ENCODE measurements at regions not wholly inside any gene's neighbourhood (a gene's known extent, or its start where the extent isn't known, plus 50 kb on each side); places are given as distances from the start of the nearest gene placed in this dataset.

DNA sequence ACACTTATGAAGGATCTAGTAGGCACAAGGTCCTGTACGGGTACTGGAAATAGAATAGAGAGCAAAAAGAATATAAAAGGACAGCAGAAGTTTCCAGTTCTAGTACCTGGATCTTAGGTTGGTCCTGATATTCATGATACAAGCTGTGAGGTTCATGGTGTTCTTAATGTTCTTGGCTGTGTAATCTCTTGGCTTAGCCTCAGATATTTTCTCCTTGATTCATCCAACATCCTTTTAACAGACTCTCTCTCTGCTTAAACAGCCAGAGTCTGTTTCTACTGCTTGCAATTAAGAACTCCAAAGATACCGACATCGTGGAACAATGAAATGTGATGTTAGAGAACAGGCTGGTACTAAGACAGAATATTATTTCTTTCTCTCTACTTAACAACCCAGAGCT is 49.9 kb downstream of the CNTN3 start:
- no peak for DNase-seq (ENCODE audit: low read depth)

DNA sequence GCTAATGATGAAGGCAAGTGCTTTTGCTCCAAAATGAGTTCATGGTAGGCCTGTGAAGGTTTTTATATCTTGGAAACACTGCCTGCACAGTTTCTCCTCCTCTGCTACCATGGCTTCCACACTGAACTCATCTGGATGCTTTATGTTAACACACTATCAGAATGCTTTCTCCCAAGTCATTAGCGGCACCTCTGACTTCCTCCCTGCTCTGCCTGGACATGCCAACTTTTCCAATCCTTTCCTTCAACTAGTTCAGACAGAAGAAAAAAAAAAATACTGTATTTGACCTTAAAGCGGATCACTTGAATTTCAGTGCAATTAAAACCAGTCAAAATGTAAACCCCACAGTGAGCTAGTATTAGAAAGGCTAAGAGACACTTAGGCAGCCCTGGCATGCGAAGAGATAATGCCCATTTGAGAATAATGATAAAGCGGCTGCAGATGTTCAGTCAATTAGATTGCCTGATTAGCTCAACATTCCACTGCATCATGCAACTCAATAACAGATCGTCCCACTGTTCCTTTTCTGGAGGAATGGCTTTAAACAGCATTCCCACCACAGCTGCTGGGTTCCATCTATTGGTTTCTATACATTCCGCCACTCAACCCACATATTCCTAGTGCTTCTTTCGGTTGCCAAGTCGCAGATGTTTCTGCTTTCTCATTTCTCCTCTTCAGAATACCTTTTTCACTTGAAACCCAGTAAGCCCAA is 51.7 kb downstream of the CNTN3 start:
- no peak for DNase-seq (ENCODE audit: low read depth)

DNA sequence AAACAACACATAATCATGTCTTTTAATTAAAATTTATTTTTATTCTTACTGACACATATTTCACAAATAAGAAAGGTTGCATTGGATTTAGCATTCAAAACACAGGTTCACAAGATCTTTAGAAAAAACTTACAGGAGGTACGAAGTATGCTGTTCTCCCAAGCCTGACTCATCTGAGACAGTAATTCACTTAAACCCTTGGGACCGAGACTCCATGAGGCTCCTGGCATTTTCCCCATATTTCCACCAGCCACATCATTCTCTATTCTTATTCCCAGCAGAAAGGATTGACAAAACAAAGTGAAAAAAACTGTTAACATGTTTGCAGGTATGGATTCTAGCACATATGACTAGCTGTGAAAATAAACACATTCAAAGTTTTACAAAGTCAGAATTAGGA is 52.6 kb downstream of the CNTN3 start:
- no peak for DNase-seq (ENCODE audit: low read depth)

DNA sequence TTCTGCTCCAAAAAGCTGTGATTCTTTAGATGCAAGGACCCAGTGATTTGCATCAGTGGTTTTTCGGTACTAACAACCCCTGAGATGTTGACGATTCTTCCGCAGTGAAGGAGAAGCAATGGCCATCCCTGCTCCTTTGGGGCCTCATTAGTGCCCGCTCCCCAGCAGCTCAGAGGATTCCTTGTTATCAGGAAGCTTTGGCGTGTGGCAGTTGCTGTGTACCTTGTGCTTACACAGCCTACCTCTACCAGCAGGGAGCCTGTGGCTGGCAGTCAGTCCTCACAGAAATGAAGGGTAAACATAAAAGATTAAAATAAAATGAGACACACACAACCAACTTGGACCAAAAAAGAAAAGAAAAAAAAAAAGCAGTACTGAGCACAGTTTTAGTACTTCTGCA is 55.2 kb downstream of the CNTN3 start:
- no peak for DNase-seq (ENCODE audit: low read depth)

DNA sequence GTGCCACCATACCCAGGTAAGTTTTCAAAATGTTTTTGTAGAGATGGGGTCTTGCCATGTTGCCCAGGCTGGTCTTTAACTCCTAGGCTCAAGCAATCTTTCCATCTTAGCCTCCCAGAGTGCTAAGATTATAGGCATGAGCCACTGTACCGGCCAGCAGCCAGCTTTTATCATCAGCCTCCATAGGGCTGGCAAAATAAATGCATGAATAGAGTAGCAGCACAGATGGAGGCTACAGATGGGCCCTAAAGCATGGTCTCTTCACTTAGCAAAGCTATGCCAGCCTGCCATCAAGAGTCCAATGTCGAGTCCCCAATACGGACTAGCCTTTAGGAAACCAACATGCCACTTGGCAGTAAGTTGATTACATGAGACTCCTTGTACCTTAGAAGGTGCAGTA is 63.8 kb downstream of the CNTN3 start:
- DNase-seq (ENCODE audit: low read depth): no peak

DNA sequence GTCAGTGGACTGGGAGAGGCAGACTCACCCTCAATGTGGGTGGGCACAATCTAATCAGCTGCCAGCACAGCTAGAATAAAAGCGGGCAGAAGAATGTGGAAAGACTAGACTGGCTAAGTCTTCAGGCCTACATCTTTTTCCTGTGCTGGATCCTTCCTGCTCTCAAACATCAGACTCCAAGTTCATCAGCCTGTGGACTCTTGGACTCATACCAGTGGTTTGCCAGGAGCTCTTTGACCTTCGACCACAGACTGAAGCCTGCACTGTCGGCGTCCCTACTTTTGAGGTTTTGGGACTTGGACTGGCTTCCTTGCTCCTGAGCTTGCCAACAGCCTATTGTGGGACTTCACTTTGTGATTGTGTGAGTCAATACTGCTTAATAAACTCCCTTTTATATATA is 68.0 kb downstream of the CNTN3 start:
- DNase-seq (ENCODE audit: low read depth): no peak

DNA sequence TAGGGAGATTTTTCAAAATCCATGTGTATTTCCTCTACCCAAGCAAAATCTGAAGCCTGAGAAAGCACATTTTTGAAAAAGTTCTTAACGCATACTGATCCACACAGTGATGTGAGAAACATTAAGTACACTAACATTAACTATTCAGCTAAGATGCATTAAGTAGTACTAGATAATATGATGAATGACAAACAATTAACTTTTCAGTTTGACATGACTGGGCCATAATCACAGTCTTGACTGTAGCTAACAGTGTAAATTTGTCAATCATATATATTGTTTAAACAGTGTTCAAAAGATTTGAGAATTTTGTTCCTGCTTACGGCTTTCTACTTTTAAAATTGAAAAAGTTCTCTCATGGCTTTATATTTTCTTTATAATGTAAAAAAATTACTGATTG is 72.0 kb downstream of the CNTN3 start:
- DNase-seq (ENCODE audit: low read depth): no peak

DNA sequence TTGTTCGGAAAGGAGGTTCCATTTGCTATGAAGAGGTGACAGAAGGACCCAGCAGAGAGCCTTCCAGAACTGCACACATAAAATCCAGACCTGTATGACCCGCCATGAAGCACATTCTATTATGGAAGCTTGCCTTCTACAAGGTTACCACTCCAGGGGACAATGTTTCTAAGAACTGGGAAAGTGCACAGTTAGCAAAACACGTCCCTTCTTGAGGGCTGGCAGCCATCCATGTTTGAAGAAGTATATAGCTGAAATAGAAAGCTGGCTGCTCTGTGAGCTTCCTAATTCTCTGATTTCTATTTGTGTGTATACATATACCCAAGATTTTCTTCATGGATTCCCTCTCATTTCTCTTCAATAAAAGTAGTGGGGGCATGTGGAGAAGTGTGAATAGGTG is 74.6 kb downstream of the CNTN3 start:
- DNase-seq (ENCODE audit: low read depth): peak; percentile 43

DNA sequence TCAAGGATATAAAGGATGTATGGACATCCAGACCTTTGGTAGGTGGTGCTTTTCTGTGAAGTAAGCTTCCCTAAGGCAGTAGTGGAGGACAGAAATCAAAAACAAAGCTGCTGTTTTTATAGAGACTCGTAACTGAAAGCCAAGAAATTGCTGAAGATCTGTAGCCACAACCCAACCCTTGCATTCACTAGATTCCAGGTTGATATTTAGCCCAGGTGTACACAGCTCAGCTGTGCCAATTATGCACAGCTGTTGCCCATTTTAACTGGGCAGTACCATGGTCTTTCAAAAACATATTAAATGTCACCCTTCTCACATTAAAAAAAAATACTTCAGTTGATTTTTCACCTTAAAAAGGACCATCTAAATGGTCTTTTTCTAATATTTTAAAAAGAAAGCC is 75.8 kb downstream of the CNTN3 start:
- no peak for DNase-seq (ENCODE audit: low read depth)

DNA sequence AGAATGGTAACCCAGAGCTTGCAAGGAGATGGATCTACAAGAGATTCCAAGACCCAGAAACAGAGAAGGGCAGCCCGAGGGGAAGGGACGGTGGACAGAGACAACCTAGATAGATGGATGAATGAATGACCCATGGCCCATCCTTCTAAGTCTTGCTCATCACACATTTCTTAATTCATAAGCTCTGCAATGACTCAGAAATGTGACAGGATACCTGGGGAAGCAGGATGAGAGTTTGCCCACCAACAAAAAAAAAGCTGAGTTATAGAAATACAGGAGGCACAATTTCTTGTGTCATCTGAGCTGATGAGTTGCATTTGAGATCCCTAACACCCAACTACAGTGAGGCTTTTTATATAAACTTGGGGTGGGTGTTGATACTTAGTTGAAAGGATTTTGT is 76.6 kb downstream of the CNTN3 start:
- no peak for DNase-seq (ENCODE audit: low read depth)

DNA sequence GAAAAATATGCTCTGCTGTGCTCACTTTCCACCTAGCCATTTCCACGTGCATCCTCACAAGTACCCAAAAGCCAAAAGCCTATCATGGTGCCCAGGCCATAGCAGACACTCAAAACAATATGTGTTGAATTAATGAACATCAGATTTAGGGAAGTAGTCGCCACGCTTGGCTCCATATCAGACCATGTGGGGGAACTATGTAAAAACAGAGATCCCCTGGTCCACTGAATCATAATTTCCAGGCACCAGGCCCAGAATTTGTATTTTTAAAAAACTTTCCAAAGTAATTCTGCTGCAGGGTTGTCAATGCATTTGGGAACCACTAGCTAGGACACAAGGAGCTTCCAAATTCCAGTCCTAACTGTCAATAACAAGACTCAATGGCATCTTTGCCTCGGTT is 77.3 kb downstream of the CNTN3 start:
- DNase-seq (ENCODE audit: low read depth): peak; percentile 82

DNA sequence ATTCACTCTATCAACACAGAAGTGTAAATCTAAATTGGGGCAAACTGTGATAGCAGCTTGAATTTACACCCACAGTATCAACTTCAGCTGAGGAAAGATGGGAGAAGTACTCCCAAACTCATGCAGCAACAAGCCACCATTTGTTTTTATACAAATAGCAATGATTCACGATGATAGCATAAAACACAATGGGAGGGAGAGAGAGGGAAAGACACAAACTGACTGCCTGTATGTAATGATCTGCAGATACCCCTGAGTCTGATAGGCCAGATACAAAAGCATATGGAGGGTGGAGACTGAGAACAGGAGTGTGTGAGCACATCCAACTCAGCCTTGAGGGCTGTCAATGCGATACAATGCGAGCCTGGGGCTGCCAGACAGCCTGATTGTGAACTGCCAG is 79.2 kb downstream of the CNTN3 start:
- no peak for DNase-seq (ENCODE audit: low read depth)

DNA sequence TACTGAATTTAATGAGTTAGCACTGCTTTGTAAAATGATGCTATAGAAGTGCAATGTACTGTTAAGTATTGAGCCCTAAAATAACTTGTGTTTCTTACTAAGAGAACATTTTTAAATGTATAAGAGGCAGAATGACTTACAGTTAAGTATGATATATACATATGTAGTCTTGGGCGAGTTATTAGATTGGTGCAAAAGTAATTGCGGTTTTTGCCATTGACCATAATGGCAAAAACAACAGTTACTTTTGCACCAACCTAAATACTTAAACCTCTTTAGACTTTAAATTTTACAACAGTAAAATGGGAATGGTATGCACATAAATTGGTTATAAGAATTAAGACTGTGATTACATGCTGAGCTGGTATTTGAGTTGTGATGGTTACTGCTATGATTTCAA is 79.8 kb downstream of the CNTN3 start:
- no peak for DNase-seq (ENCODE audit: low read depth)

DNA sequence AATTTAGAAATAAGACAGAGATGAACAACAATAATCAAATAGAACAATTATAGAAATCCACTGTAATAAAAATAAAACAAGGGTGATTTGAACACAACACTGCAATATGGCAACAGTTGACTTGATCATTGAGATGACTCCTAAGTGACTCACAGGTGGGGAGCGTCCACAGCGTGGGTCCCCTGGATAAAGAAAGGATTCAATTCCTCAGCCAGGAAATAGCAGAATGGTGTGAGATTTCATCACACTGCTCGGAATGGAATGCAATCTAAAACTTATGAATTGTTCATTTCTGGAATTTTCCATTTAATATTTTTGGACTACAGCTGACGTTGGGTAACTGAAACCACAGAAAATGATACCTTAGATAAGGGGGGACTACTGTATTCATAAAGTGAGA is 82.0 kb downstream of the CNTN3 start:
- no peak for DNase-seq (ENCODE audit: low read depth)

DNA sequence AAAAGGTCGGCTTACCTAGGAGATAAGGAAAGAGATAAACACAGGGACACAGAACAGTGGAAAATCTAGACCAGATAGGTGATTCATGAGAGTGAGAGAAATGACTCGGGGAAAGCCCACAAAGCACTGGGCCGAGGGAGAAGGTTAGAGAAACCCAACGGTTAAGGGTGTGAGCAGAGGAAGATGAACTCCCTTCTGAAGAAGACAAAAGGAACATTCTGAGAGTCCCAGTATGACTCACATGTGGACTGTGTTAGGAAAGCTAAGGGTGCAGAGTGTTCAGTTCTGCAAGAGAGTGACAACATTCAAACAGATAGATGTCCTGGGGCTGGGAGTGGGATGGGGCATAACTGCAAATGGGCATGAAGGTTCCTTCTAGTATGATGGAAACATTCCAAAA is 83.0 kb downstream of the CNTN3 start:
- DNase-seq (ENCODE audit: low read depth): no peak

DNA sequence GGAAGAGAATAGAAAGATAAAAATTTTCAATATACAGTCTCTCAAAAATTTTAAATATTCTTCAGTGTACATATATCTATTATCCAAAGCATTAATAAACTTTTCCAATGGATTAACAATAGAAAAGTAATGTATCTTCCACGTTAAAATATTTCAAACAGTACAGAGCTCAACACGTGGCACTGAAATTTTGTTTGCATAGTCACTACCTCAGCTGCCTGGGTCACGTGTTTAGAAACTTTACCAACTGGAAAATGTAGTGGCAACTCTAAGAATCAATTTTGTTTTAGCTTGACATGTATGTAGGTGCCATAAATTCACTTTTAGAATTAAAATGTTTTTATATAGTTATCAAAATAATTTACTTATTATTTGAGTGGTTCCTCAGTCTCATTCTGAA is 85.3 kb downstream of the CNTN3 start:
- DNase-seq (ENCODE audit: low read depth): no peak

DNA sequence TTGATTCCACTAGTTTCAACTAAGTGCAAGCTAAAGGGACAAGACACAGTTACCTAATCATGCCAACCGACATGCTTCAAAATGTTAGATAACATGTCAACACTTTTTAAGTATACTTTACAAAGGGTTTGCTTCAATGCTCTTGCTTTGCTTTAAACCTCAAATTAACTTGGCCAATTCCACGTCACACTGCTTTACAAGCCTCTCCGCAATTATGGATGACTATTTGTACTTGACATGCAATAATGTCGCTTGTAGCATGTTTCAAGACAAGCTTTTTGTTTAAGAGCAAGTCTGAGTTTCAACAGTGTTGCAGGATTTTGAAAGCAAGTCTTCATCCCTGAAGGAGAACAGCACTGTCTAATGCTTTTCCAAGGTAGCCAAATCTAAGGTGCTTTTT is 86.9 kb downstream of the CNTN3 start:
- DNase-seq (ENCODE audit: low read depth): no peak

DNA sequence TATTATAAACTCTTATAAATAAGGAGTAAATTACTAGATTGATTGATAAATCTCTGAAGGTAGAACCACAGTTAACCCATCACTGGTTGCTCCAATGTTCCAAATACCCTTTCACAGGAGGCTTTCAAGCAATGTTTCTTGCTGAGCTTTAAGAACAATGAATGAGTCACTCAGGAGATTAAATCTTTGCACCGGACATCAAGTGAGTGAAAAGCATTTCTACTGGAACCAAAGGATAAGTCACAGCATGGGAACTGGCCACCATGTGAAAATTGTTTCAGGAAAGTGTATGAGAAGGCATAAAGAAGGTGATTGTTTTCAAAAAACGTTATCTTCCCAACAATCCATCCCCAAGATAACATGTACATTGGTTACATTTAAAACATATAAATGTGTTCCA is 90.6 kb downstream of the CNTN3 start:
- no peak for DNase-seq (ENCODE audit: low read depth)

DNA sequence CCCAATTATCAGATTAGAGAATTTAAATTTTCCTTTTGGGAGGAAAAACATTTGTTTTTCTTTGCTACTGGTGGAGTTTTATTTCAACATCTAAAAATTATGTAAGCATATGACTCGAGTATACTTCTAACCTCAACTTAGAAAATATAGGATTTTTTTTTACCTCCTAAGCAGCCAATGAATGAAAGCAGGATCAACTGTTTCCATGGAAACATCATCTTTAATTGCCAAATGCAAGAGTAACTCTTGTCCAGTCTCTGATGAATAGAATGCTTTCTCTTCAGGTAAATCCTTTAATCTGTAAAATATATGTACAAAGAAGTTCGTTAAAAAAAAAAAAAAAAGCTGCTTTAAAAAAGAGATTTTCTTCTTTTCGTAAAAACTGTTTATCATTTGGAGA is 93.6 kb downstream of the CNTN3 start:
- DNase-seq (ENCODE audit: low read depth): no peak

DNA sequence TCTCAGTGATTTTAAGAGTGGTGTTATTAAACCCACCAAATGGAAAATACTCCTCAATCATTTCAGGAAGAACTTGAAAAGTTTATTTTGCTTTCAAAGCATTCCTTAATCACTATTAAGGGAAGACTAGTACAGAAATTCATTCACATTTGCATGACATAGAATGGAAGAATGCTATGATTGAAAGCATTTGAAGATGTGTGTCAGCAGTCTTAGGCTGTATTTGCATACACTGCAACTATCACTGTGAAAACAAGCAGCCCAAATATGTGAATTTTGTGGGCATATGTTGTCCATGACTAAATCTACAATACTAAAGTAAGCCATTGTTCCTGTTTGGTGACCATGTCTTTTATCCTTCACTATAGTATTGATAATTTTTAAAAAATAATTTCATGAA is 95.8 kb downstream of the CNTN3 start:
- DNase-seq (ENCODE audit: low read depth): no peak

DNA sequence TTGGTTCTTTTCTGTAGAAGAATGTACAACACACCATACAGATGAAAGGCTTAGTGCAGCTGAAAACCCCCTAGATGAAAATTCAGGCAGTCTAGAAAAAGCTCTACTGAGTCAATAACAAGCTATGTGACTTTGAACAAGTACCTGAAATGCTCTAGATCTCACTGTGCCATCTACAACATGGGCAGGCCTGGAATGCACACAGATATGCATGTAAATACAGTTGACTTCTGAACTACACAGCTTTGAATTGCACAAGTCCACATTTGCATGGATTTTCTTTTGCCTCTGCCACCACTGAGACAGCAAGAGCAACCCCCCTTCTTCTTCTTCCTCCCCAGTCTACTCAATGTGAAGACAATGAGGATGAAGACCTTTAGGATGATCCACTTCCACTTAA is 98.4 kb downstream of the CNTN3 start:
- DNase-seq (ENCODE audit: low read depth): no peak

DNA sequence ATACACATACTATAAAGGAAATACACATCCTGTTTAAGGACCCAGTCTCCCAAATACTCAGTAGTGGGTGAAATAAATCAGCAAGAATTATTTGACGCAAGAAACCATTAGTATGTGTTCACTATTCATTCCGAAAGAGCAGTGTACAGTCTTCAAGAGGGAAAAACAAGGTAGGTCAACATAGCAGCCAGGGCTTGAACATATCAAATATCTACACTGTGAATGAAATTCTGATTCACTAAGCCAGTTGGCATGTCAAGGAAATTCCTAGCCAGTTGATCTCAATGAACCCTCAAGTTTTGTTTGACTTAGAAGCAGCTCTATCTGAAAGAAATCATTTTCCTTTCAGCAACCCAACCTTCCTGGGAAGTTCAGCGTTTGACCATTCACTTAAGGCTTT is 99.0 kb downstream of the CNTN3 start:
- no peak for DNase-seq (ENCODE audit: low read depth)

DNA sequence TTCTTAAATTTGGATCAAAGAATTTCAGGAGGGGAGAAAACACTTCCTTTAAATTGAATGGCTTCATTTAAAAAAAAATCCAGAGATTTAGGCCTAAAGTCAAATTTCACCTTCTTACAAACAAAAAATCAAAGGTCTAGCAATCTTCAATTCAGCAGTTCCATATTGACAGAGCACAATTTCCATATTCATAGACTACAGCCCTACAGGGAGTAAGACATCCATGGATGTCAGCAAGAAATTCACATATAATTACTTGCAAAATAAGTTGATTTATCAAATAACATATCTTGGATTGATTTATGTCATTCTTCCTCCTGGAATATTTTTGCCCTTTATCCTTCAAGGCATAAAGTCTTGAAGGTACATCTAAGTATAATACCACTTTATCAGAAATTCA is 103.4 kb downstream of the CNTN3 start:
- DNase-seq (ENCODE audit: low read depth): no peak

DNA sequence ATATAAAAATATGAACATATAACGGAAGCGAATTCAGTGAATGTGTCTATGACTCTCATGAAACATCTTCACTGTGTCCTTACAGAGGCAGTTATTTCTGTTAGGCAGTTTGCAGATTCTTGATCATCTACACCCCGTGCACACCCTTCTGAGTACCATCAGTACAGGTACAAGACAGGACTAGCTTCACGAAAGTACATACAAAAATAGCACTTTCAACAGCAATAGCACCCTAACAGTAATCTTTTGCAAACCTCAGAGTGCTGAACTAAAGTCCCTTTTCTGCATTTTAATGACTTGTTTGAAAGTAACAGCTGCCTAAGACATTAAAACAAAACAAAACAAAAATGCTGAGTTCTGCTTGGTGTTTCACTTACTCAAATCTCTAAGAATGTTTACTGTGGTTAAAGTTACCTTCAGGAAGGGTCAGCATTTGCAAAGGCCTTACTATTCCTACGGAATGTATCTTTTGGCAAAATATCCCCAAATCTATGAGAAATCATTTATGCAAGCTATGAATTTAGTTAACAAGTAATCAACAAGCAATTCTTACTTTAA is 104.1 kb downstream of the CNTN3 start:
- DNase-seq (ENCODE audit: low read depth): no peak

Data from forelimb muscle (tissue), 1 donor.